GM18519 (cell line): ENCODE measurements at regions not wholly inside any gene's neighbourhood (a gene's known extent, or its start where the extent isn't known, plus 50 kb on each side); places are given as distances from the start of the nearest gene placed in this dataset.

Source experiments
- ATAC-seq: cut with Tn5 transposase; IDR thresholded peaks from one replicate; pipeline ENCODE4 v1.9.1; 2021; ENCODE audit warnings: mild to moderate bottlenecking, moderate library complexity; ENCODE audit not compliant: unreplicated experiment, low FRiP score

DNA sequence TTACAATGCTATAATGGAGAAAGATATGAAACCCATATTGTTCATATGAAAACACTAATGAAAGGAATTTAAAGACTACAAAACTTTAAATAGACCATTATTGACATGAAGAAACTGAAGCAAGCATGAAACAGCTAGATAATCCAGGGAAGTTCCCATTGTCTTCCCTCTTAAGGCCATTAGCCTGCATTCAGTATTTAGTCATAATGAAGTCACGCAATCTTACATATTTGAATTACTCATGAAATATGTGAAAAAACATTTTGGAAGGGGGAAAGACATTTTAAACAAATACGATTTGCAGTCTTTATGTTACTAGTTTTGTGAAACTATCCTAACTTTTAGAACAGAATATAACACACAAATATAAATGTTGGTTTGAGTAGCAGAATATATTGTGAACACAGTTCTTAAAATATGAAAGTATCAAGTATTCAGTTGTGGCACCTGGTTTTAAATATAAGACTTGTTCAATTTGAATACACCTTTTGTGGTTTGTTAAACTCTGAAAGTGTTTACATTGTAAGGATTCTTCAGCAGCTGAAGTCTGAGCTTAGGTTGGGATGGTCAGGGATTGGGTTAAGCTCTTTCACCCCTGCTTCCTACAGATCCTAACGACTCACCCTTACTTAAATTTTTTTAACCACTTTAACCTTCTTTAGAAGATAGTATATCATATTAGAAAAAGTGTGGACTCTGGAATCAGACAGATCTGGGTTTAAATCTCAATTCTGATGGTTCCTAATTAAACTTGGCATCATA is 500.3 kb upstream of the TENM4 start:
- ATAC-seq = no peak

DNA sequence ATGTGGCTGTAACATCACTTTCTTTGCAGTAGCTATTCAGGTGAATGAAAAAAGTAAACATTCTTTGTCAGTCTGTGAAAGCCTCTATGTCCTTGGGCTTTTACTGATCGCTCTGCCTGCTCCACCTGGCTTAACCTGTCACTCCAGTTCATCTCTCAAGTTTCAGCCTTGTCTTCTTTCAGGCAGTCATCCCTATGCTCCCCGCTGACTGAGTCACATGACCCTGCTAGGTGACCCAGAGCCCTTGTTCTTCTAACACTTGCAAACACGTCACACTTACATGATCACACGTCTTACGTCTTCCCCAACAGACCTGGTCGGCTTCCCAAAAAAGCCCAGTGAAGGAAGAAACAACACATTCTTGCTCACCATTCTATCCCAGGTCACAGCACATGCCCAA is 499.3 kb upstream of the TENM4 start:
- no peak for ATAC-seq

DNA sequence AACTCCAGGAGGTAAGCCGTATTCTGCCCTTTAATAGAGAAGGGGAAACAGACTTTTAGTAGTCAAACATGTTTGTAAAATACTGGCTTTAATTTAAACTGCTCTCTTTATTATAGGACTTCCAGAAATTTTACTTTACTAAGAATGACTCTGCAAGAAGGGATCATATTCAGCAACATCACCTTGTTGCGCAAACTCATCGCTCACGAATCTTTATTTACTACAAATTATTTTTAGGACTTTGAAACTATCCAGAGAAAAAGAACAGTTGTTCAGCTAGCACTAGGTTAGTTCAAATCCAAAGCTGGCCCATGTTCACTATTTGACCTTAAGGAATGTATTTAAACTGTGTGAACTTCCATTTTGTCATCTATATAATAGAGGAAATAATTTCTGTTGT is 498.3 kb upstream of the TENM4 start:
- ATAC-seq = no peak

DNA sequence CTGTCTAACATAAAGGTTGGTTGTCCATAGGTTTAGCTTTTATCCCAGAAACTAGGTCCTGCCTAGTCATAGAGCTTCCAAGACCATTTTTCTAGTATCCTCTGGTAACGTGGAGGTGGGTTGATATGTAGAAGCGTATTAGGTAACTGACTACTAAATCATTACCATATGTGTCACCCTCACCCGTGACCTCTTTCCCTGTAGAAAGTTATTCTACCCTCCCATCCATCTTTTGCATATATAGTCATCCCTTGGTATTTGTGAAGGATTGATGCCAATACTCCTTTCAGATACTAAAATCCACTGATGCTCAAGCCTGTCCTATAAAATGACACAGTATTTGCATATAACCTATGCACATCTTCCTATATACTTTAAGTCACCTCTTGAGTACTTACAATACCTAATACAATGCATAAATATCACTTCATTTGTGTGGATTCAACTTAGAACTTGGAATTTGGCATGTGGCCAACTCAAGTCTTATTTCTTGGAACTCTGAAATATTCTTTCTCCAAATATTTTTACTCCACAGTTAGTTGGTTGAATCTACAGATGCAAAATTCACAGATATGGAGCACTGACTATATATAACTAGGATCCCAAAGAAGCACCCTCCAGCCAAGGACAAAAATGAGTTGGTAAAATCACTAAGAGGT is 497.0 kb upstream of the TENM4 start:
- no peak for ATAC-seq

DNA sequence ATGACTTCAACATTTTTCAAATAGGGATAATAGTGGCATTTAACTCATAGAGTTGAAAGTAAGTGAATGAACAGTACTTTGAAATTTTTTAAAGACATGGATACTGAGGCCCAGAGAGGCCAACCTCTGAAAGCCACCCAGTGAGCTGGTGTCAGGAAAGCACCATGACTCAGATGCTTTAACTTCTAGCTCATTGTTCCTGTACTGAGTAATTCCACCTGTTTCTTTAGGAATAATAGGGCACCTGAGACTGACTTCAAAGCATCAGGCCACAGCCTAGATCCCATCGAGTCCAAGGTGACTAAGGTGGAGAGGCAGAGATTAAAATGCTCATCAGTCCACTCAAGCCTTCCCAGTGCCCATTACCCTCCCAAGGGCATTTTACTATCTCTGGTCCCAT is 491.8 kb upstream of the TENM4 start:
- no peak for ATAC-seq

DNA sequence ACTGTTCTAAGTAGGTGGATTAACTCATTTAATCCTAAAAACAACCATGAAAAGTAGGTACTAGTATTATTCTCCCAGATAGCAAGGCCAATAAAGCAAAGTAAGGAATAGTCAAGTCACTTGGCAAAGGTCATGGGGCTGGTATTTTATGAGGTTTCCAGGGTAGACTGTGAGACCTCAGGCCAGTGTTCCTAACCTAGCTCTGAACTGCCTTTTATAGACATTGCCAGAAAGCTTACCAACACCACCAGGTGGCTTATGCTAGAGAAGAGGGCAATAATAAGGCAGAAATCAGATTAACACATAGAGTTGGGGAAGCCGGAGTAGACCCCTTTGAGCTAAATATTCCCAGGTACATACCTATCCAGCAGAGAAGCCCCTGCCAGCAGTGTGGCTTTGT is 490.9 kb upstream of the TENM4 start:
- no peak for ATAC-seq

DNA sequence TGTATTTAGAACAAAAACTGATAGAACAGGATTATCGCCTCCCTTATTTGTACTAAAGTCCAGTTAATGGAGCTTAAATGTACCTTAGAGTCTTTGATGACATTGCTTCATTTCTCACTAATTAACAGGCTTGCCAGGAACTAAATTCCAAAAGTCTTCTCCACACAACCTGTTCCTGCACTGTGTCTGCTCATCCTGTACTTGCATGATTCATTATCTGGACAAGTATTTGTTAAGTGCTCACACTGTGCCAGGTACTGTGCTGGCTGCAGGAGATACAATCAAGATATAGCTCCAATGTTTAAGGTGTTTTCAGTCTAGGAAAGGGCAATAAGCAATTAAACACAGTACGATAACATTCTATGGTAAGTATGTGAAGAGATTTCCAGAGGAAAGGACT is 485.9 kb upstream of the TENM4 start:
- no peak for ATAC-seq

DNA sequence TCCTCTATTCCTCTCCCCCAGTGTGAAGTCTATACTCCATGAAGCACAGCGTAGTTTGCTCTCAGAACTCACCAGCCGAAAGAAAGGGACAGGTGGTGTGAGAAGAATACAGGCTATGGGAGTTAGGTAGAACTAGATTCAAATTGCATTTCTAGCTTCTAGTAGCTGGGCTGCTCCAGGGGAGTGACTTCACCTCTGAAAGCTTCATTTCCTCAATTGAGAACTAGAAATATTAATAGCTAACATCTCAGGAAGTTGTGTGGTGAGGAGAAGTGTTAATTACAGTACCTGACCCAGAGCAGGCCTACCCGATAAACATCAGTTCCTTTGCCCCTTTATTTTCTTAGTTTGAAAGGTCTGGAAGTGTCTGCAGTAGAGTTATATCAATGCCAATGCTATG is 484.7 kb upstream of the TENM4 start:
- no peak for ATAC-seq

DNA sequence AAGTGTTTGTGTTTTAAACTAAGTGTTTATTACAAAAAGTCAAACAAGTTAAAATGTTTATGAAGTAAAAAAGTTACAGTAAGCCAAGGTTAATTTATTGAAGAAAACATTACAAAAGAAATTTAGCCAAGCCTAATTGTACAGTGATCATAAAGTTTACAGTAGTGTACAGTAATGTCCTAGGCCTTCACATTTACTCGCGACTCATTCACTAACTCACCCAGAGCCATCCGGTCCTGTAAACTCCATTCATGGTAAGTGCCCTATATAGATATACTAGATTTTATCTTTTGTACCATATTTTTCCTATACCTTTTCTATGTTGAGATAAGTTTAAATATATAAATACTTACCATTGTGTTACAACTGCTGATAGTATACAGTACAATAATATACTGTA is 481.8 kb upstream of the TENM4 start:
- ATAC-seq = no peak

DNA sequence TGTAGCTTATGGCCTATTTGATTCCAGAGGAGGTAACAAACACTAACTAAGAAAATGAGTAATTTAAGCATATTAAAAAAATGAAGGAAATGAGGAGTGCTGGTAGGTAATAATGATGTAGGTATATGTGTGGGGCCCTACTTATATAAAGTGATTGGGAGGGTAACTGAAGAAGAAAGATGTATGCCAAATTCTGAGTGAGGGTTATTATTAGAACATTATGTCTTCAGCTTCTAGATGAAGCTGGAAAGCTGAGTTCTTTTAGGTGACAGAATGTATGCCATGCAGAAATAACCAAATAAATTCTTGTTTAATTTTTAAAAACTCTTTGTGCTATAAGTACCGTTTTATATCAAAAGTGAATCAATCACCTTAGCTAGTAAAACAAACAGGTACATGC is 479.6 kb upstream of the TENM4 start:
- ATAC-seq = no peak

DNA sequence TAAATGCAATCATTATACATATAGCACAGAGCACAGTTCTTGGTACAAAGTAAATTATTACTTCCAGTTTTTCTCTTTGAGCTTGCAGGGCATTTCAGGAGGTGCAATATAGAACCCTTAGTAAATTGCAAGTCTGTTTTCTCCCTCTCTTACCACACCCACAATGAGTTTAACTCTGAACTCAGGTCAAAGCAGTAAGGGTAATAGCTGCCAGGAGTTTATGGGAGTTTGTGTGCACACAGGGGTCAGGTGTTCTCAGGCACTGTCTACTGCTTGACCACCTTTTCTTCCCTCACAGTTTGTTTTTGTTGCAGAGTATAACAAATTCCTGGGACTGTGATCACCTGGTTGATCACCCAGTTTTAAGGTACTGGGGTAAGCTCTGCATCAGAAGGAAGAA is 478.5 kb upstream of the TENM4 start:
- no peak for ATAC-seq

DNA sequence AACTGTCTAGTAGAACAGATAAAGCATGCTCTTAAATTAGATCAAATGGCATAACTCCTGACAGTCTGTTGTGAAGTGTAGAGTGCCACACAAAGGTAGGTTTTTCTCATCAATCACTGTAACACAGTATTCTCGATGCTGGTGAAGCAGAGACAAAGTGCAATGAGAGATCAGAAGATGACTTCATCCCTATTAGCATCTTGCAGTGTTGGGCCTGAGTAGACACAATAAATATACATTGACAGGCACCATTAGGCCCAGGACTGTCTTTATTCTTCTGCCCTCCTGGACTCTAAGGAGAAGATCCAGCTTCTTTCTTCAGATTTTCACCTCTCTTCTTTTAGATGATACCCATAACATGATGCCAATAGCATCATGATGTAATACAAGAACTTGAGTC is 478.0 kb upstream of the TENM4 start:
- no peak for ATAC-seq

DNA sequence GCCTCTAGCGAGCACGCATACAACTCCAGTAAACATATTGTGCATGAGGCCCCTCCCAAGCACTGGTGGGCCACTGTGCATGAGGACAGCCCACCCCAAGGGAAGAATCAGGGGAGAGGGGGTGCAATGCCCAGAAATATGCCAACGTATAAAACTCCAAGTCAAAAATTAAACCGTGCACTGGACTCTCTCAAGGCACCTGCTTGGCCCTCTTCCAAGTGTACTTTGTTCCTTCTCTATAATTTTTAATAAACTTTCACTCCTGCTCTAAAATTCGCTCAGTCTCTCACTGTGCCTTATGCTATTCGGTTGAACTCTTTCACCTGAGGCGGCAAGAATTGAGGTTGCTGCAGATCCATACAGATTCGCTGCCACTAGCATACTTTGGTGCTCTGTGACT is 465.3 kb upstream of the TENM4 start:
- ATAC-seq = no peak

DNA sequence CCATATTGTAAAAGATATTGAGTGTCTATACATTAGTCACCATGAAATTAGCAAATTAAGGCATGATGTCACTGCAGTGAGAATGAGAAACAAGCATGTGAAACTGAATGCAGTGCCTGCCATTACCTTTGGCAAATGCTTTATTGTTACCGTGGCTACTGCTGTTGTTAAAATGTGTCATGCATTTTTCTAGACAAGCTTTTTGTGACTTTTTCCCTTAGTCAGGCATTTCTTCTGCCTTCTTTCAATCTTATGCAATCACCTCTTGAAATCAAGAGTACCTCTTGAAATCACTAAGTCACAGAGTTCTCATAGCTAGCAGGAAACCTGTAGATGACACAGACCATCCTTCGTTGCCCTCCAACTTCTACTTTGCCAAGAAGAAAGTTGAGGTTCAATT is 461.7 kb upstream of the TENM4 start:
- no peak for ATAC-seq

DNA sequence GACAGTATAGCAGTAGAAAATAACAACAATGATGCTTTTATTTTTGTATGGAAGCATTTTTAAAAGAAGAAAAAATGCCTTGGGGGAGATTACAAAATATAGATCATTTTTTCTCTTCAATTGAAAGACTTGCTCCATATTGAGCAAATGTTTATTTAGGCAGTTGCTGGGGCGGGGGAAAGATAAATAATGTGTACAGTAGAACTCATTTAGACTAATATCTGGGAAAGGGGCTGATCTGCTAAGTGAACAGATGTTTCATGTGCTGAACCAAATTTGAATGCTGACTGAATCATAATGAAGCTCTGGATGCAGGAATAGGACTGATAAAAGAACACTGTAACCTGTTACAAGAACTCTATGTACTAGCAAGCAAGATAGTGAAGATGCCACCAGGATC is 457.1 kb upstream of the TENM4 start:
- no peak for ATAC-seq

DNA sequence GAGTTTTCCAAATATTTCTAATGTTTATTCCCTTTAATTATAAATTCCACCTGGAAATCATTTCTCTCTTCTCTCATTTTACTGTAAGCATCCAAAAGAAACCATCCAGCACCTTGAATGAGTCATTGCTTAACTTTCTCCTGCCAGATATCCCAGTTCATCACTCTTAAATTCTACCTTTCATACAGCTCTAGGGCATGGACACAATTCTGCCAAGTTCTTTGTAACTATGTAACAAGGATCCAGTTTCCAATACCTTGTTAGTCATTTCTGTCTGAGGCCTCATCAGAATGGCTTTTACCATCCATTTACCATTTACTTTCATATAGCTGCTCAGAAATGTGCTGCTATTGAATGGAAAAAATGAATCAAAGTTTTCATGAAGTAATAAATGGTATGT is 455.4 kb upstream of the TENM4 start:
- no peak for ATAC-seq

DNA sequence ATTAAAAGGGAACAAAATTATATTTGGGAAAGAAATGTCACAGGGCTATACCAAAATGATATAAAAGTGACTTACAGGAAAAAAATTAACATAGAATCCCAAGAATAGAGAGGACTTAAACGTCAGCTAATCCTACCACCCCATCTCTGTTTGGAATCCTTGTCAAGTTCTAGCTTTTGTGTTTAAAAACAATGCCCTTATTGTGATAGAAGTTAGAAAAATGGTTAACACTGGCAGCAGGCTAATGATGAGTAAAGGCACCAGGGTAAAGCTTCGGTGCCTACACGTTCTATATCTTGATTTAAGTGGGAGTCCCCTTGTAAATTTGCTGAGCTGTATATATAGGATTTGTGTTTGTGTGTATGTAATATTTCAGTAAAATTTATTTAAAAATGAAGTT is 453.3 kb upstream of the TENM4 start:
- ATAC-seq = no peak

DNA sequence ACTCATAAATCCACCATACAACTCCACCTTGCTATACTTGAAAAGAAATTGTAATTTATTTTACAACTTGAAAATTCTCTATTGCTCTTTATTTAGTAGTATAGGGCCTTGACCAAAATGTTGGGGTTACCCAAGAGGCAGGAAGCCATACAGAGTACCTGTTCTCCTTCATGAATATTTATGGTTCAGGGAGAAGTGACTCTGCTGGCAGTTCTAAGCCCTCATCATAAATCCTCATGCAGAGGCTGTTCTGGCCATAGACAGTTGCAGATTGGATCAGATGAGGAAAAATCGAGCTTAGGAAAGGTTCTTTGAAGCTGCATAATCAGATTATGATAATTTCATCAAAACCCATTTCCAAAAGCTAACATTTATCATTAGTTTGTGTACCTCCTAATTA is 449.4 kb upstream of the TENM4 start:
- ATAC-seq = no peak

DNA sequence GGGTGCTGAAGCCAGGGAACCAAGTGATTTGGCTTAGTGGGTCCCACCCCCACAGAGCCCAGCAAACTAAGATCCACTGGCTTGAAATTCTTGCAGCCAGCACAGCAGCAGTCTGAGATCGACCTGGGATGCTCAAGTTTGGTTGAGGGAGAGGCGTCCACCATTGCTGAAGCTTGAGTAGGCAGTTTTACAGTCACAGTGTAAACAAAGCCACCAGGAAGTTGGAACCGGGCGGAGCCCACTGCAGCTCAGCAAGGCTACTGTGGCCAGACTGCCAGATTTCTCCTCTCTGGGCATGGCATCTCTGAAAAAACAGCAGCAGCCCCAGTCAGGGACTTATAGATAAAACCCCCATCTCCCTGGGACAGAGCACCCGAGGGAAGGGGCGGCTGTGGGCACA is 424.1 kb upstream of the TENM4 start:
- no peak for ATAC-seq

DNA sequence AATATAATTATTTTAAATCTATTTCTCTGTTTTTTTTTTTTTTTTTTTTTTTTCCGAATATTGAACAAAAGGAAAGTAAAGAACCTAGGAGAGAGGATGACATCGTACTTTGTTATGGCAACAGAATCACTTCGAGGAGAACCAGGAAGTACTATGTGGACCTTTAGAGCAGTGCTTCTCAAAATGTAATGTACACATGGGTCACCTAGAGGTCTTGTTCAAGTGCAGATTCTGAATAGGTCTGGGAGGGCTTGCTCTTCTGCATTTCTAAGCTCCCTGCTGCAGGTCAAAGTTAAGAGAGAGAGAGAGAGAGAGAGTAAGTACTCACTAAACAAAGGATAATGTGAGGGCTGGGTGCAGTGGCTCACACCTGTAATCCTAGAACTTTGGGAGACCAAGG is 419.5 kb upstream of the TENM4 start:
- no peak for ATAC-seq

DNA sequence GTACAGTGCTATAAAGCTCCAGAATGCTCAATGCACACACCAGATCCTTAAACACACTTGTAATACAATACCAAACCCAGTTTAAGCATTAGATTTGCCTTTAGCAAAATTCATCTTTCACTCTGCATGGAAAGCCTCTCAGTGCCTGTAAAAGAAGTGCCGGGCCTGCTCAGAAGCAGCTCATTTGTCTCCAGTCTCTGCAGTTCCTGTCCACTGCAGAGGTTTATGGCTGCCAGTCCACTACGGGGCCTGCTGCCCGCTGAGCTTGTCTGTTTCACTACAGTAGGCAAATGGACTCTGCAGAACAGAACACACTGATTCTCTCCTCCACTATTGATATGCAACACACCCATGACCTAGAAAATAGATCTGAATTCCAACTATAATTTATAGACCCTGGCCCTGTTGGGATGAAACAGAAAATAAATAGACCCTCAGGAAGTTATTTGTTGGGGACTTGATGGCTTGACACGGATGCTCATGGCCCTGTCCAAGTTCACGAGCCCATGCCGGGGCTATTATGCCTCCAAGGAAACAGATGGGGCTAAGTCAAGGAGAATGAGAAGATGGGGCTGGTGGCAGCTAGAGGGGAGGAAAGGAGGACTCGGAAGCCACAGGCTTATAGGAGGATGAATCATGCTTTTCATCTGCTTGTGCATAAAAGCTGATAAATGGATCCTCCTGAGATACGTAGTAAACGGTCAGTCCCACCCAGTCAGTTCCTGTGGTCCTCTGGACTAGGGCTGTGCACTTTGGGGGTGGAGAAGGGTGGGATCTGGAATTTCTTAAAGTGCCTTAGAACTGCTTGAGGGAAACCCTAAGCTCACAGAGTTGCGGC is 416.8 kb upstream of the TENM4 start:
- ATAC-seq = no peak

DNA sequence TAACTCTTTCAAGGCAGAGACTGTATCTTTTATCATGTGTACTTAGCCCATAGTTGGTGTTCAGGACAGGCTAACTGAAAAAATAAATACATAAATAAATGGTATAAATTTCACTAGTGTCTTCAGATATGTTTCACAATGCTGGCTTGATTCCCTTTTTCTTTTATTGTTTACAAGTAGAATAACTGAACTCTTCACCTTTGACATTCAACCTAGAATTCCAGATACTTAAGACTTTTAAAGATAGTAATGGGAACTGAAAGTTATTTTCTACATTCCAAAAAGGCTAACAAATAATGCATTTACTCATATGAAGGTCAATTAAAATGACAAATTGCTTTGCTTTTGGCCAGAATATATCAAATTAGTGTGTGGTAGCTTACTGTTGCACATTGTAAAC is 411.3 kb upstream of the TENM4 start:
- ATAC-seq = no peak
